Loucy (cell line): ENCODE measurements at regions not wholly inside any gene's neighbourhood (a gene's known extent, or its start where the extent isn't known, plus 50 kb on each side); places are given as distances from the start of the nearest gene placed in this dataset.

Experiments
- EZH2phosphoT487 ChIP-seq: fragments of 200-600 bp; IDR thresholded peaks from 2 replicates; pipeline ENCODE4 v1.6.1; 2018; ENCODE audit warnings: antibody characterized with exemption, mild to moderate bottlenecking, moderate library complexity, borderline replicate concordance
- TF ChIP-seq, protein P1 (sequence below): fragments of 200-600 bp; sonication (generic); conservative IDR thresholded peaks from 2 replicates; pipeline ENCODE4 v1.5.1; 2014; ENCODE audit warnings: mild to moderate bottlenecking, antibody characterized with exemption, low read length

DNA sequence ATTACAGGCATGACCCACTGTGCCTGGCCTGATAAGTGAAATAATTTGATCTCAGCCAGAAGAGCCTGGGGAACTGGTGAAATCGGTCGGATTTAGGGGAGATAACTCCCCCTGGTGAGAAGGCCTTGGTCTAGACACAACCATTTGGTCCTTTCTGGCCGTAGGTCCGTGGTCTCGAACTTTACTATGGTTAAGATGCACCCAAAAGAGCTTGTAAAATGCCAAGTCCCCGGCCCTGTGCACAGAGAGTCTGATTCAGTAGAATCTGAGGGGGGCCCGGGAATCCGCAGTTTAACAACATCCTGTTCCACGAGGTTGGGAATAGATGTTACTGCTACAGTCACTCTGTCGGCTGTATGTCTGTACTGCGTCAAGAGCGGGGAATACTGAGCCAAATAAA lies 140.7 kb downstream of the C9orf50 start:
- TF ChIP-seq, protein P1, sequence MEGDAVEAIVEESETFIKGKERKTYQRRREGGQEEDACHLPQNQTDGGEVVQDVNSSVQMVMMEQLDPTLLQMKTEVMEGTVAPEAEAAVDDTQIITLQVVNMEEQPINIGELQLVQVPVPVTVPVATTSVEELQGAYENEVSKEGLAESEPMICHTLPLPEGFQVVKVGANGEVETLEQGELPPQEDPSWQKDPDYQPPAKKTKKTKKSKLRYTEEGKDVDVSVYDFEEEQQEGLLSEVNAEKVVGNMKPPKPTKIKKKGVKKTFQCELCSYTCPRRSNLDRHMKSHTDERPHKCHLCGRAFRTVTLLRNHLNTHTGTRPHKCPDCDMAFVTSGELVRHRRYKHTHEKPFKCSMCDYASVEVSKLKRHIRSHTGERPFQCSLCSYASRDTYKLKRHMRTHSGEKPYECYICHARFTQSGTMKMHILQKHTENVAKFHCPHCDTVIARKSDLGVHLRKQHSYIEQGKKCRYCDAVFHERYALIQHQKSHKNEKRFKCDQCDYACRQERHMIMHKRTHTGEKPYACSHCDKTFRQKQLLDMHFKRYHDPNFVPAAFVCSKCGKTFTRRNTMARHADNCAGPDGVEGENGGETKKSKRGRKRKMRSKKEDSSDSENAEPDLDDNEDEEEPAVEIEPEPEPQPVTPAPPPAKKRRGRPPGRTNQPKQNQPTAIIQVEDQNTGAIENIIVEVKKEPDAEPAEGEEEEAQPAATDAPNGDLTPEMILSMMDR: no peak
- TF ChIP-seq EZH2phosphoT487: no peak
